Kidney epithelial cell (primary cell): ENCODE measurements at regions not wholly inside any gene's neighbourhood (a gene's known extent, or its start where the extent isn't known, plus 50 kb on each side); places are given as distances from the start of the nearest gene placed in this dataset.

Experiments used
- DNase-seq: peaks from one replicate; pipeline ENCODE4 v3.0.0-alpha.2; 2010; ENCODE audit warnings: low read depth
- H3K27me3 ChIP-seq: 2 replicates; pipeline ENCODE4 v1.6.0; 2011; ENCODE audit warnings: low read length; ENCODE audit not compliant: control insufficient read depth, insufficient read depth
- H3K36me3 ChIP-seq: 2 replicates; pipeline ENCODE4 v1.5.1; 2011; ENCODE audit warnings: low read length; ENCODE audit not compliant: control insufficient read depth, insufficient read depth
- H3K4me3 ChIP-seq: 2 replicates; pipeline ENCODE4 v1.5.1; 2011; ENCODE audit warnings: low read depth, mild to moderate bottlenecking, control low read depth, low read length
- TF ChIP-seq, protein P1 (sequence below): IDR thresholded peaks from 2 replicates; pipeline ENCODE4 v1.5.1; 2011; ENCODE audit warnings: mild to moderate bottlenecking, moderate library complexity, low read length, control low read depth, inconsistent platforms; ENCODE audit not compliant: insufficient read depth, poor library complexity, severe bottlenecking

DNA sequence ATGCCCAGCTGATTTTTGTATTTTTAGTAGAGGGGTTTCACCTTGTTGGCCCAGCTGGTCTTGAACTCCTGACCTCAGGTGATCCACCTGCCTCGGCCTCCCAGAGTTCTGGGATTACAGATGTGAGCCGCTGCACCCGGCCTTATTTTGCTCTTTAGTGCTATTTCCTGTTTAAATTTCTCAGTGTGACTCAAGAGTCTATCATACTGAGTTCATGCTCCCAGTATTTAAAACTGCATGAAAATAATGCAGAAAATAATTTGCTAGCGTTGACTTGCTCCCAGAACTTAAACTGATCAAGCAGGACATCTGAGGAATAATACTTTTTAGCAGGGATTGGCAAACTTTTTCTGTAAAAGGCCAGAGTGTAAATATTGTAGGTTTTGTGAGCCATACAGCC is 86.4 kb upstream of the C1orf21 start:
- TF ChIP-seq, protein P1, sequence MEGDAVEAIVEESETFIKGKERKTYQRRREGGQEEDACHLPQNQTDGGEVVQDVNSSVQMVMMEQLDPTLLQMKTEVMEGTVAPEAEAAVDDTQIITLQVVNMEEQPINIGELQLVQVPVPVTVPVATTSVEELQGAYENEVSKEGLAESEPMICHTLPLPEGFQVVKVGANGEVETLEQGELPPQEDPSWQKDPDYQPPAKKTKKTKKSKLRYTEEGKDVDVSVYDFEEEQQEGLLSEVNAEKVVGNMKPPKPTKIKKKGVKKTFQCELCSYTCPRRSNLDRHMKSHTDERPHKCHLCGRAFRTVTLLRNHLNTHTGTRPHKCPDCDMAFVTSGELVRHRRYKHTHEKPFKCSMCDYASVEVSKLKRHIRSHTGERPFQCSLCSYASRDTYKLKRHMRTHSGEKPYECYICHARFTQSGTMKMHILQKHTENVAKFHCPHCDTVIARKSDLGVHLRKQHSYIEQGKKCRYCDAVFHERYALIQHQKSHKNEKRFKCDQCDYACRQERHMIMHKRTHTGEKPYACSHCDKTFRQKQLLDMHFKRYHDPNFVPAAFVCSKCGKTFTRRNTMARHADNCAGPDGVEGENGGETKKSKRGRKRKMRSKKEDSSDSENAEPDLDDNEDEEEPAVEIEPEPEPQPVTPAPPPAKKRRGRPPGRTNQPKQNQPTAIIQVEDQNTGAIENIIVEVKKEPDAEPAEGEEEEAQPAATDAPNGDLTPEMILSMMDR: no peak
- DNase-seq: no peak
- Histone ChIP-seq H3K4me3 (no peak overlapping the region), H3K36me3 (no peaks in the 10 kb centered on the region), H3K27me3 (no peaks in the 10 kb centered on the region)

DNA sequence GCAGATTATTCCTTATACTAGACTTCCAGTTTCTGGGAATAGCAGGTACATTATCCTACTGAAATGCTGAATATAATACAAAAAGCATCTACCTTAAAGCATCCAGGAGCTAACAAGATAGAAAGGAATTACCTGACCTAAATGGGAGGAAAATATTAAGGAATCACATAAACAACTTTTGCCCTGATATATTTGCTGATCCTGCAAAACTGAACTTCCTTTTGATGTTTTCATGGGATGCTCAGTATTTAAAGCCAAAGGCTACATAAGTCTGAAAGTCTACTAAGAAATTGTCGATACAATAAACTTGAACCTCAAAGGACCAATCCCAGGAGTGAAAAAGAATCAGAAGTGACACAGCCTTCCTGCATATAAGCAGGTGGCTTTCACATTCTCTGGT is 85.6 kb upstream of the C1orf21 start:
- Histone ChIP-seq H3K27me3 (no peaks in the 10 kb centered on the region), H3K4me3 (no peak overlapping the region), H3K36me3 (no peaks in the 10 kb centered on the region)
- DNase-seq: no peak
- TF ChIP-seq, protein P1: no peak

DNA sequence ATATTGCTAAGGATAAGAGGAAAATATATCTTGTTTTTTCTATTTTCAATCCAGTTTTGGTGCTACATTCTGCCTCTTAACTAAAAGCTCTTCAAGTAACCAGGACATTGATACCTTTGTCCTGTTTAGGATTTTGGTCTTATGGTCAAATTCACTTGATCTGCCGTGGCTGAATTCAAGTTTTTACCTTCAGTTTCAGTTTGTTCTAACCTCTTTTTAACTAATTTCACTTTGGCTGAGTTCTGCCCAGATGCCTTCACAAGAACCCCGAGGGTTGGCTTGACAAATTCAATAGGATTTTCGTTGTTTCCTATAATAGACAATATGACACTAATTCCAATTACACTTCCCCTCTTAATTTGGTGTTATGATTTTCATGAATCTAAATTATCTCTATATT is 84.5 kb upstream of the C1orf21 start:
- H3K4me3 ChIP-seq: no peak overlapping the region
- no peak for DNase-seq

DNA sequence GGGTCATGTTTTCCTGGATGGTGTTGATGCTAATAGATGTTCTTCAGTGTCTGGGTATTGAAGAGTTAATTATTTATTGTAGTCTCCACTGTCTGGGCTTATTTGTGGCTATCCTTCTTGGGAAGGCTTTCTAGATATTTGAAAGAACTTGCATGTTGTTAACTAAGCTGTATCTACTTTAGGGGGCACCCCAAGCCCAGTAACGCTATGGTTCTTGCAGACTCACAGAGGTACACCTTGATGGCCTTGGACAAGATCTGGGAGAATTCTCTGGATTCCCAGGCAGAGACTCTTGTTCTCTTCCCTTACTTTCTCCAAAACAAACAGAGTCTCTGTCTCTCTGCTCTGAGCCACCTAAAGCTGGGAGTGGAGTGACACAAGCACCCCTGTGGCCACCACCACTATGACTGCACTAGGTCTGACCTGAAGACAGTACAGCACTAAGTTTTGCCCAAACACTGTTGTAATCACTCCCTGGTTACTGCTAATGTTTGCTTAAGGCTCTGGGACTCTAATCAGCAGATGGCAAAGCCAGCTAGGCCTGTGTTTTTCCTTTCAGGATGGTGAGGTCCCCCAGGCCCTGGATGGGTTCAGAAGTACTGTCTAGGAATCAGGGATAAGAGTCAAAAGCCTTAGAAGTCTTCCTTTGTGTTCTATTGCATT is 76.5 kb upstream of the C1orf21 start:
- no peak overlapping the region for H3K4me3 ChIP-seq
- TF ChIP-seq, protein P1: no peak
- no peaks in the 10 kb centered on the region for H3K27me3 ChIP-seq
- no peak for DNase-seq
- H3K36me3 ChIP-seq: no peaks in the 10 kb centered on the region

More for the DNA sequence above, 84.5 kb upstream of the C1orf21 start:
- H3K36me3 ChIP-seq: no peaks in the 10 kb centered on the region
- TF ChIP-seq, protein P1: no peak
- H3K27me3 ChIP-seq: no peaks in the 10 kb centered on the region

GRCh38 chr1:184311580-184311979 is 75.2 kb upstream of the C1orf21 start:
- Histone ChIP-seq H3K27me3 (no peaks in the 10 kb centered on the region), H3K4me3 (no peak overlapping the region), H3K36me3 (no peaks in the 10 kb centered on the region)
- no peak for DNase-seq
- TF ChIP-seq, protein P1: no peak

- Histone ChIP-seq H3K4me3 (no peak overlapping the region), H3K27me3 (no peaks in the 10 kb centered on the region), H3K36me3 (no peaks in the 10 kb centered on the region)
- DNase-seq: no peak
- TF ChIP-seq, protein P1: no peak
Measured at GRCh38 chr1:184315254-184315653, 71.6 kb upstream of the C1orf21 start.
